ENCODE measurements at regions not wholly inside any gene's neighbourhood (a gene's known extent, or its start where the extent isn't known, plus 50 kb on each side); places are given as distances from the start of the nearest gene placed in this dataset.
"Not testable (repeated sequence)": the region's sequence is repeated elsewhere in the genome, so short reads cannot be mapped to it uniquely, and the experiment has no call there.

DNA sequence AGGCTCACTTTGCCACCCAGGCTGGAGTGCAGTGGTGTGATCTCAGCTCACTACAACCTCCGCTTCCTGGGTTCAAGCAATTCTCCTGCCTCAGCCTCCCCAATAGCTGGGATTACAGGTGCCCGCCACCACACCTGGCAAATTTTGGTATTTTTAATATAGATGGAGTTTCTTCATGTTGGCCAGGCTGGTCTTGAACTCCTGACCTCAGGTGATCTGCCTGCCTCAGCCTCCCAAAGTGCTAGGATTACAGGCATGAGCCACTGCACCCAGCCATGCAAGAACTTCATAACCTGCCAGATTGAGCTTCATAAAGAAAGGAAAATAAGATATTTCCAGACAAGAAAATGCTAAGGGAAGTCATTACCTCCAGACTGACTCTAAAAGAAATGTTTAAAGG lies 4467.2 kb upstream of the OR11H1 start:
- not testable (repeated sequence) for TF ChIP-seq POLR2A, POLR2AphosphoS5 (IDR thresholded peaks at IDR 0.05; ENCODE audit: low read depth, low read length)
